GM20431 (cell line): ENCODE measurements at regions not wholly inside any gene's neighbourhood (a gene's known extent, or its start where the extent isn't known, plus 50 kb on each side); places are given as distances from the start of the nearest gene placed in this dataset.

ENCODE experiments used
- in situ Hi-C: fragments of 300-500 bp; cut with MseI, MboI; formaldehyde crosslinking; loops from one replicate; pipeline ENCODE4 v1.15.0; 2020; ENCODE audit warnings: low sequenced_read_pairs; ENCODE audit not compliant: unreplicated experiment

GRCh38 chr14:106872611-106873446 is 1346.4 kb downstream of the TMEM121 start:
- in situ Hi-C loops = no loop called here

- in situ Hi-C loops = no loop called here
These were observed 1348.0 kb downstream of the TMEM121 start for GRCh38 chr14:106874350-106874749.

- in situ Hi-C loops = no loop called here
These were observed 1349.1 kb downstream of the TMEM121 start for GRCh38 chr14:106875503-106875902.

GRCh38 chr14:106876711-106877110 is 1350.3 kb downstream of the TMEM121 start:
- in situ Hi-C loops = no loop called here

- in situ Hi-C loops = no loop called here
These were observed 1351.1 kb downstream of the TMEM121 start for GRCh38 chr14:106877517-106877916.

- in situ Hi-C loops = no loop called here
These were observed 1352.9 kb downstream of the TMEM121 start for GRCh38 chr14:106879241-106879640.

GRCh38 chr14:106883218-106883692 is 1356.9 kb downstream of the TMEM121 start:
- in situ Hi-C loops = no loop called here
